Esophagus squamous epithelium (tissue), 4 donors: ENCODE measurements at regions not wholly inside any gene's neighbourhood (a gene's known extent, or its start where the extent isn't known, plus 50 kb on each side); places are given as distances from the start of the nearest gene placed in this dataset.

ENCODE experiments used
- CTCF ChIP-seq, 6 experiments: fragments of 450-650 bp in 4 of 6; fragments of 200-600 bp in 2 of 6; sonication (generic) in 2 of 6; IDR thresholded peaks; one replicate each; pipeline ENCODE4 v1.5.1; 2016 to 2019; ENCODE audit warnings: antibody characterized with exemption in 6 of 6, mild to moderate bottlenecking in 4 of 6, moderate library complexity in 4 of 6
- POLR2A ChIP-seq, 4 donors: fragments of 450-650 bp; IDR thresholded peaks; one replicate each; pipeline ENCODE4 v1.6.1; 2017; ENCODE audit warnings: antibody characterized with exemption in 4 of 4, mild to moderate bottlenecking in 4 of 4, moderate library complexity in 3 of 4

- TF ChIP-seq POLR2A (IDR thresholded peaks at IDR 0.05) (no peak), CTCF (IDR thresholded peaks at IDR 0.05) (no peak)
These were observed 139.9 kb upstream of the PRNP start for GRCh38 chr20:4546342-4546741.
